Mesendoderm (in vitro differentiated cells): ENCODE measurements at regions not wholly inside any gene's neighbourhood (a gene's known extent, or its start where the extent isn't known, plus 50 kb on each side); places are given as distances from the start of the nearest gene placed in this dataset.

ENCODE experiments used
- DNase-seq: peaks from one replicate; pipeline ENCODE4 v3.0.0; 2013
- H2AK5ac ChIP-seq: 2 replicates; pipeline ENCODE4 v1.6.1; 2013; ENCODE audit warnings: low read length, inconsistent platforms
- H2BK120ac ChIP-seq: 2 replicates; pipeline ENCODE4 v1.6.1; 2013; ENCODE audit warnings: low read depth, mild to moderate bottlenecking, low read length, moderate library complexity, mixed read lengths
- H2BK15ac ChIP-seq: replicated peaks from 2 replicates; pipeline ENCODE4 v1.6.1; 2013; ENCODE audit warnings: low read depth, mild to moderate bottlenecking, moderate library complexity
- H2BK5ac ChIP-seq: 2 replicates; pipeline ENCODE4 v1.6.1; 2013; ENCODE audit warnings: low read length, inconsistent platforms
- H3K18ac ChIP-seq: 2 replicates; pipeline ENCODE4 v1.6.1; 2013; ENCODE audit warnings: mild to moderate bottlenecking, low read length, mixed read lengths
- H3K23ac ChIP-seq: one replicate; pipeline ENCODE4 v1.6.1; 2013; ENCODE audit warnings: low read length
- H3K27ac ChIP-seq: 2 replicates; pipeline ENCODE4 v1.5.1; 2013; ENCODE audit warnings: low read depth, mild to moderate bottlenecking, inconsistent platforms, low read length, moderate library complexity
- H3K27me3 ChIP-seq: 2 replicates; pipeline ENCODE4 v1.6.1; 2013; ENCODE audit warnings: low read length, control low read depth, mild to moderate bottlenecking, inconsistent platforms; ENCODE audit not compliant: insufficient read depth, poor library complexity
- H3K36me3 ChIP-seq: 2 replicates; pipeline ENCODE4 v1.6.1; 2013; ENCODE audit warnings: low read length, inconsistent platforms; ENCODE audit not compliant: control insufficient read depth, insufficient read depth
- H3K4ac ChIP-seq: one replicate; pipeline ENCODE4 v1.6.1; 2013; ENCODE audit warnings: low read depth, mild to moderate bottlenecking, low read length, moderate library complexity
- H3K4me1 ChIP-seq: 2 replicates; pipeline ENCODE4 v1.6.1; 2013; ENCODE audit warnings: low read depth, low read length, inconsistent platforms; ENCODE audit not compliant: control insufficient read depth
- H3K4me2 ChIP-seq: 2 replicates; pipeline ENCODE4 v1.6.1; 2013; ENCODE audit warnings: low read length
- H3K4me3 ChIP-seq: 2 replicates; pipeline ENCODE4 v1.5.1; 2013; ENCODE audit warnings: mild to moderate bottlenecking, low read length
- H3K56ac ChIP-seq: one replicate; pipeline ENCODE4 v1.6.1; 2013; ENCODE audit warnings: low read length
- H3K79me1 ChIP-seq: 2 replicates; pipeline ENCODE4 v1.6.1; 2013; ENCODE audit warnings: low read length, inconsistent platforms
- H3K79me2 ChIP-seq: 2 replicates; pipeline ENCODE4 v1.6.1; 2013; ENCODE audit warnings: mild to moderate bottlenecking, low read length; ENCODE audit not compliant: control insufficient read depth, insufficient read depth
- H3K9ac ChIP-seq: 2 replicates; pipeline ENCODE4 v1.6.1; 2013; ENCODE audit warnings: low read length, inconsistent platforms
- H4K5ac ChIP-seq: one replicate; pipeline ENCODE4 v1.6.1; 2013; ENCODE audit warnings: low read length
- H4K8ac ChIP-seq: one replicate; pipeline ENCODE4 v1.6.1; 2013; ENCODE audit warnings: low read depth, mild to moderate bottlenecking, control low read depth, low read length, moderate library complexity
- WGBS: extraction: QIAGEN DNeasy Blood & Tissue Kit; methylation state at CpG from one replicate; pipeline ENCODE4 v1.1.7; 2013; ENCODE audit warnings: low lambda C conversion rate, missing lambda C conversion rate; ENCODE audit not compliant: insufficient coverage; ENCODE audit errors: extremely low coverage; 5-methylcytosine and 5-hydroxymethylcytosine counted together

- Histone ChIP-seq H3K27ac (no peak overlapping the region), H3K79me1 (no peaks in the 10 kb centered on the region), H2BK120ac (no peak overlapping the region), H4K5ac (no peak overlapping the region), H3K23ac (no peak overlapping the region), H3K4ac (no peak overlapping the region), H3K4me1 (no peaks in the 10 kb centered on the region), H3K4me2 (no peak overlapping the region), H3K36me3 (no peaks in the 10 kb centered on the region), H3K56ac (no peak overlapping the region), H2BK15ac (no peak overlapping the region), H3K9ac (no peak overlapping the region), H3K18ac (no peak overlapping the region), H3K4me3 (no peak overlapping the region), H3K79me2 (no peaks in the 10 kb centered on the region), H3K27me3 (no peaks in the 10 kb centered on the region), H4K8ac (no peak overlapping the region), H2BK5ac (no peak overlapping the region), H2AK5ac (no peak overlapping the region)
- no peak for DNase-seq
- no CpG with 5 or more reads among the region's 1 CpG for WGBS
Observed at GRCh38 chr2:19767899-19768298, 133.9 kb downstream of the TTC32 start.

- Histone ChIP-seq H3K79me1 (no peaks in the 10 kb centered on the region), H4K8ac (no peak overlapping the region), H3K4ac (no peak overlapping the region), H2AK5ac (no peak overlapping the region), H3K27ac (no peak overlapping the region), H3K18ac (no peak overlapping the region), H2BK15ac (no peak overlapping the region), H2BK5ac (no peak overlapping the region), H3K23ac (no peak overlapping the region), H2BK120ac (no peak overlapping the region), H3K9ac (no peak overlapping the region), H3K79me2 (no peaks in the 10 kb centered on the region), H3K36me3 (no peaks in the 10 kb centered on the region), H3K4me2 (no peak overlapping the region), H3K56ac (no peak overlapping the region), H3K4me3 (no peak overlapping the region), H3K4me1 (no peaks in the 10 kb centered on the region), H3K27me3 (no peaks in the 10 kb centered on the region), H4K5ac (no peak overlapping the region)
- no CpG with 5 or more reads among the region's 6 CpGs for WGBS
- DNase-seq, result no peak
Observed at GRCh38 chr2:19764998-19765397, 136.8 kb downstream of the TTC32 start.

- H3K4ac ChIP-seq, result no peak overlapping the region
- H3K79me2 ChIP-seq, result no peaks in the 10 kb centered on the region
- no peak overlapping the region for H3K27ac ChIP-seq
- H3K36me3 ChIP-seq, result no peaks in the 10 kb centered on the region
- no peak overlapping the region for H3K18ac ChIP-seq
- H3K79me1 ChIP-seq, result no peaks in the 10 kb centered on the region
- H3K9ac ChIP-seq, result no peak overlapping the region
- H2BK15ac ChIP-seq, result no peak overlapping the region
- H4K5ac ChIP-seq, result no peak overlapping the region
- no peak overlapping the region for H3K4me3 ChIP-seq
- H2BK120ac ChIP-seq, result no peak overlapping the region
- no peaks in the 10 kb centered on the region for H3K27me3 ChIP-seq
- no peak overlapping the region for H2AK5ac ChIP-seq
- no peaks in the 10 kb centered on the region for H3K4me1 ChIP-seq
- no peak overlapping the region for H4K8ac ChIP-seq
- no peak overlapping the region for H3K23ac ChIP-seq
- DNase-seq, result no peak
- H3K56ac ChIP-seq, result no peak overlapping the region
- no peak overlapping the region for H2BK5ac ChIP-seq
- H3K4me2 ChIP-seq, result no peak overlapping the region
Observed at GRCh38 chr2:19763731-19764130, 138.1 kb downstream of the TTC32 start.

GRCh38 chr2:19762959-19763605 lies 138.7 kb downstream of the TTC32 start:
- no peaks in the 10 kb centered on the region for H3K79me2 ChIP-seq
- no peaks in the 10 kb centered on the region for H3K36me3 ChIP-seq
- H4K5ac ChIP-seq, result no peak overlapping the region
- WGBS, result no CpG with 5 or more reads among the region's 1 CpG
- DNase-seq, result no peak
- no peak overlapping the region for H2BK120ac ChIP-seq
- H3K4me3 ChIP-seq, result no peak overlapping the region
- no peaks in the 10 kb centered on the region for H3K4me1 ChIP-seq
- no peak overlapping the region for H3K4me2 ChIP-seq
- H3K18ac ChIP-seq, result no peak overlapping the region
- no peak overlapping the region for H3K56ac ChIP-seq
- H3K27me3 ChIP-seq, result no peaks in the 10 kb centered on the region
- H3K27ac ChIP-seq, result no peak overlapping the region
- no peak overlapping the region for H3K23ac ChIP-seq
- no peak overlapping the region for H4K8ac ChIP-seq
- no peak overlapping the region for H3K4ac ChIP-seq
- no peaks in the 10 kb centered on the region for H3K79me1 ChIP-seq
- no peak overlapping the region for H2AK5ac ChIP-seq
- H2BK5ac ChIP-seq, result no peak overlapping the region
- H2BK15ac ChIP-seq, result no peak overlapping the region
- no peak overlapping the region for H3K9ac ChIP-seq

- Histone ChIP-seq H4K5ac (no peak overlapping the region), H2BK120ac (no peak overlapping the region), H3K4ac (no peak overlapping the region), H2AK5ac (no peak overlapping the region), H3K23ac (no peak overlapping the region), H3K27me3 (no peaks in the 10 kb centered on the region), H3K4me3 (no peak overlapping the region), H3K27ac (no peak overlapping the region), H3K79me1 (no peaks in the 10 kb centered on the region), H3K18ac (no peak overlapping the region), H2BK15ac (no peak overlapping the region), H2BK5ac (no peak overlapping the region), H3K4me1 (no peaks in the 10 kb centered on the region), H3K4me2 (no peak overlapping the region), H4K8ac (no peak overlapping the region), H3K56ac (no peak overlapping the region), H3K36me3 (no peaks in the 10 kb centered on the region), H3K79me2 (no peaks in the 10 kb centered on the region), H3K9ac (no peak overlapping the region)
- WGBS, result no CpG with 5 or more reads among the region's 1 CpG
- DNase-seq, result no peak
Observed at GRCh38 chr2:19762142-19762541, 139.6 kb downstream of the TTC32 start.

GRCh38 chr2:19759880-19760279 lies 141.9 kb downstream of the TTC32 start:
- H3K79me2 ChIP-seq, result no peaks in the 10 kb centered on the region
- H4K8ac ChIP-seq, result no peak overlapping the region
- H3K4me1 ChIP-seq, result no peaks in the 10 kb centered on the region
- no peak overlapping the region for H4K5ac ChIP-seq
- no CpG with 5 or more reads among the region's 6 CpGs for WGBS
- H3K4me2 ChIP-seq, result no peak overlapping the region
- no peak overlapping the region for H2BK5ac ChIP-seq
- H3K79me1 ChIP-seq, result no peaks in the 10 kb centered on the region
- no peak overlapping the region for H3K9ac ChIP-seq
- H2BK15ac ChIP-seq, result no peak overlapping the region
- no peak overlapping the region for H2AK5ac ChIP-seq
- no peak overlapping the region for H3K18ac ChIP-seq
- DNase-seq, result no peak
- H3K4ac ChIP-seq, result no peak overlapping the region
- H3K56ac ChIP-seq, result no peak overlapping the region
- H3K23ac ChIP-seq, result no peak overlapping the region
- H2BK120ac ChIP-seq, result no peak overlapping the region
- no peaks in the 10 kb centered on the region for H3K36me3 ChIP-seq
- no peak overlapping the region for H3K4me3 ChIP-seq
- H3K27ac ChIP-seq, result no peak overlapping the region
- no peaks in the 10 kb centered on the region for H3K27me3 ChIP-seq
